ENCODE measurements at regions not wholly inside any gene's neighbourhood (a gene's known extent, or its start where the extent isn't known, plus 50 kb on each side); places are given as distances from the start of the nearest gene placed in this dataset.

DNA sequence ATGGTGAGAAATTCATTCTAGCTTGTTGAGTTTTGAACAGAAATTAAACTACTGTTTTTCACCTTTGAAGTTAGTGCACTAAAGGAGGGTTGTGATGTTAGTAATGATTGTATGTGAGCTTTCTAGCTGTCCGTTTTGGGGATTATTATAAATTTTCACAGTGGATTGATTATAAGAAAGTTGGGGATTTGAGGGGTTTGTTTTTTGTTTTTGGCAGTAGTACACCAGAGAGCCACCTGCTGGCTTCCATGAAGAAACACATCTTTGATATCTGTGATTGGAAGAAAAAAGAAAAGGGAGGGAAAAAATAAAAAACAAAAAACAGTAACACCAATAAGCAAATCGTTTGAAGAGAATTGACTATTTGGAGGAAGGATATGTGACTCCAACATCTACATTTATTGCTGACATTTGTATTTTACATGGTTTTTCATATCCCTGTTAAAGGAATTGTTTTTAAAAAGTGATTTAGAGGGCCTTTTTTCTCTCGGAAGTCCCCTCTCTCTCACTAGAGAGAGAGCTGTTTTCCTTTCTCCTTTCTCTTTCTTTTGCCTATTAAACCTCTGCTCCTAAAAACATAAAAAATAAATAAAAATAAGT is 1469.5 kb upstream of the GOT2 start:
- TF ChIP-seq, protein P1, sequence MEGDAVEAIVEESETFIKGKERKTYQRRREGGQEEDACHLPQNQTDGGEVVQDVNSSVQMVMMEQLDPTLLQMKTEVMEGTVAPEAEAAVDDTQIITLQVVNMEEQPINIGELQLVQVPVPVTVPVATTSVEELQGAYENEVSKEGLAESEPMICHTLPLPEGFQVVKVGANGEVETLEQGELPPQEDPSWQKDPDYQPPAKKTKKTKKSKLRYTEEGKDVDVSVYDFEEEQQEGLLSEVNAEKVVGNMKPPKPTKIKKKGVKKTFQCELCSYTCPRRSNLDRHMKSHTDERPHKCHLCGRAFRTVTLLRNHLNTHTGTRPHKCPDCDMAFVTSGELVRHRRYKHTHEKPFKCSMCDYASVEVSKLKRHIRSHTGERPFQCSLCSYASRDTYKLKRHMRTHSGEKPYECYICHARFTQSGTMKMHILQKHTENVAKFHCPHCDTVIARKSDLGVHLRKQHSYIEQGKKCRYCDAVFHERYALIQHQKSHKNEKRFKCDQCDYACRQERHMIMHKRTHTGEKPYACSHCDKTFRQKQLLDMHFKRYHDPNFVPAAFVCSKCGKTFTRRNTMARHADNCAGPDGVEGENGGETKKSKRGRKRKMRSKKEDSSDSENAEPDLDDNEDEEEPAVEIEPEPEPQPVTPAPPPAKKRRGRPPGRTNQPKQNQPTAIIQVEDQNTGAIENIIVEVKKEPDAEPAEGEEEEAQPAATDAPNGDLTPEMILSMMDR (IDR thresholded peaks at IDR 0.05), result no peak
- TF ChIP-seq POLR2A (IDR thresholded peaks at IDR 0.05), result no peak

Measured in lower leg skin (tissue), 3 donors.